GM12878 (cell line): ENCODE measurements at regions not wholly inside any gene's neighbourhood (a gene's known extent, or its start where the extent isn't known, plus 50 kb on each side); places are given as distances from the start of the nearest gene placed in this dataset.

Experiments used
- ATAC-seq: fragments of 200-7000 bp; cut with Tn5 transposase; 3 replicates; pipeline ENCODE4 v1.9.1; 2020; ENCODE audit warnings: mild to moderate bottlenecking, moderate library complexity
- BruUV-seq: library from RNA; stranded (reverse); fragments of 400-500 nt; replicated peaks from 2 replicates; lab custom pipeline; 2021; lab: Mats Ljungman, UMichigan
- CTCF ChIA-PET: fragments of 300-600 bp; sonication (Branson Sonifier 250); formaldehyde crosslinking; extraction: SDS; loops from one replicate; lab custom pipeline; 2021; ENCODE audit warnings: inconsistent platforms; lab: Yijun Ruan, JAX
- POLR2A ChIA-PET: fragments of 350-600 bp; formaldehyde crosslinking; extraction: SDS; loops from one replicate; lab custom pipeline; 2021; ENCODE audit warnings: inconsistent platforms; lab: Charles Lee
- RAD21 ChIA-PET: fragments of 300-600 bp; sonication (Branson Sonifier 250); formaldehyde crosslinking; loops from one replicate; lab custom pipeline; 2023; ENCODE audit warnings: antibody characterized with exemption; ENCODE audit not compliant: unreplicated experiment; lab: Charles Lee
- SMC1A ChIA-PET: fragments of 300-600 bp; sonication (Branson Sonifier 250); formaldehyde crosslinking; loops from one replicate; lab custom pipeline; 2023; ENCODE audit not compliant: unreplicated experiment, uncharacterized antibody; lab: Charles Lee
- DNase-seq: peaks from one replicate; pipeline ENCODE4 v3.0.0-alpha.2; 2011; ENCODE audit warnings: low read depth, low spot score
- FAIRE-seq: peaks from 3 replicates; lab custom pipeline; 2011; peaks lifted over from hg19 to GRCh38; lab: Jason Lieb, UNC
- H2AFZ ChIP-seq: 2 replicates; pipeline ENCODE4 v1.6.0; 2011; ENCODE audit warnings: low read depth, low read length, control low read depth; ENCODE audit not compliant: control insufficient read depth
- H3K27ac ChIP-seq: 2 replicates; pipeline ENCODE4 v1.5.1; 2011; ENCODE audit warnings: control low read depth; ENCODE audit not compliant: control insufficient read depth, insufficient read depth
- H3K27me3 ChIP-seq, 2 experiments: replicated peaks in 1 of 2; 2 replicates each; pipeline versions ENCODE4 v1.6.0 to v1.6.1; 2011; ENCODE audit warnings: low read length in 1 of 2; ENCODE audit not compliant: control insufficient read depth in 2 of 2, insufficient read depth in 2 of 2
- H3K36me3 ChIP-seq, 2 experiments: 2 replicates each; pipeline ENCODE4 v1.5.1; 2011; ENCODE audit warnings: low read length in 1 of 2; ENCODE audit not compliant: control insufficient read depth in 2 of 2, insufficient read depth in 2 of 2
- H3K4me1 ChIP-seq: 2 replicates; pipeline ENCODE4 v1.6.1; 2011; ENCODE audit warnings: mild to moderate bottlenecking, low read length, moderate library complexity, mixed read lengths; ENCODE audit not compliant: control insufficient read depth, insufficient read depth
- H3K4me2 ChIP-seq: 2 replicates; pipeline ENCODE4 v1.6.0; 2011; ENCODE audit warnings: control low read depth; ENCODE audit not compliant: control insufficient read depth, insufficient read depth
- H3K4me3 ChIP-seq: fragments of 200-600 bp; sonication (generic); 2 replicates; pipeline ENCODE4 v1.5.1; 2016
- H3K79me2 ChIP-seq: 2 replicates; pipeline ENCODE4 v1.6.0; 2011; ENCODE audit warnings: low read length; ENCODE audit not compliant: control insufficient read depth, insufficient read depth
- H3K9ac ChIP-seq: 2 replicates; pipeline ENCODE4 v1.8.0; 2011; ENCODE audit warnings: low read length, control low read depth, mixed read lengths; ENCODE audit not compliant: control insufficient read depth, insufficient read depth
- H3K9me3 ChIP-seq: replicated peaks from 3 replicates; pipeline ENCODE4 v1.5.1; 2011; ENCODE audit warnings: mild to moderate bottlenecking, low read length; ENCODE audit not compliant: control insufficient read depth, insufficient read depth
- H4K20me1 ChIP-seq: 2 replicates; pipeline ENCODE4 v1.6.0; 2011; ENCODE audit not compliant: control insufficient read depth, insufficient read depth
- ASH2L ChIP-seq: fragments of 300-600, 200-600 bp; sonication (generic); IDR thresholded peaks from 2 replicates; pipeline ENCODE4 v1.6.1; 2017; ENCODE audit warnings: low read depth, mild to moderate bottlenecking, borderline replicate concordance
- BACH1 ChIP-seq: fragments of 450-650 bp; IDR thresholded peaks from 2 replicates; pipeline ENCODE4 v1.6.1; 2017; ENCODE audit warnings: mild to moderate bottlenecking, borderline replicate concordance
- CEBPZ ChIP-seq: fragments of 150-350 bp; IDR thresholded peaks from 2 replicates; pipeline ENCODE4 v1.6.1; 2016; ENCODE audit warnings: low read depth, low read length
- CHD2 ChIP-seq: IDR thresholded peaks from 2 replicates; pipeline ENCODE4 v1.6.1; 2011; ENCODE audit warnings: low read depth, low read length, improper control_type of control experiment, borderline replicate concordance
- EED ChIP-seq: sonication (generic); IDR thresholded peaks from 2 replicates; pipeline ENCODE4 v1.6.1; 2016; ENCODE audit warnings: antibody characterized with exemption, low read depth
- ELK1 ChIP-seq: IDR thresholded peaks from 2 replicates; pipeline ENCODE4 v1.6.1; 2012; ENCODE audit warnings: low read depth, low read length, improper control_type of control experiment
- IKZF1 ChIP-seq: fragments of 450-650 bp; conservative IDR thresholded peaks from 2 replicates; pipeline ENCODE4 v1.6.1; 2017; ENCODE audit warnings: antibody characterized with exemption, mild to moderate bottlenecking
- IRF4 ChIP-seq: IDR thresholded peaks from 2 replicates; pipeline ENCODE4 v1.6.1; 2011; ENCODE audit warnings: low read depth, low read length
- KLF5 ChIP-seq: fragments of 450-650 bp; IDR thresholded peaks from 2 replicates; pipeline ENCODE4 v1.6.1; 2014; ENCODE audit warnings: mild to moderate bottlenecking; ENCODE audit not compliant: partially characterized antibody
- NFIC ChIP-seq: IDR thresholded peaks from 2 replicates; pipeline ENCODE4 v1.6.1; 2012; ENCODE audit warnings: low read depth, mild to moderate bottlenecking, inconsistent platforms, low read length, moderate library complexity
- POLR2A ChIP-seq: IDR thresholded peaks from 2 replicates; pipeline ENCODE4 v1.6.1; 2011; ENCODE audit warnings: low read depth, mild to moderate bottlenecking, low read length
- SPI1 ChIP-seq: IDR thresholded peaks from 2 replicates; pipeline ENCODE4 v1.6.1; 2011; ENCODE audit warnings: low read depth, mild to moderate bottlenecking, low read length, moderate library complexity, borderline replicate concordance; ENCODE audit not compliant: insufficient read depth
- SUPT20H ChIP-seq: IDR thresholded peaks from 2 replicates; pipeline ENCODE4 v1.6.1; 2011; ENCODE audit warnings: low read depth, mild to moderate bottlenecking, low read length, moderate library complexity, borderline replicate concordance; ENCODE audit not compliant: control insufficient read depth
- TARDBP ChIP-seq: IDR thresholded peaks from 2 replicates; pipeline ENCODE4 v1.6.1; 2016; ENCODE audit warnings: borderline replicate concordance
- YBX1 ChIP-seq: fragments of 450-650 bp; IDR thresholded peaks from 2 replicates; pipeline ENCODE4 v1.6.1; 2016; ENCODE audit warnings: antibody characterized with exemption
- ZNF384 ChIP-seq: IDR thresholded peaks from 2 replicates; pipeline ENCODE4 v1.6.1; 2012; ENCODE audit warnings: low read depth, mild to moderate bottlenecking, low read length, improper control_type of control experiment, borderline replicate concordance
- ZZZ3 ChIP-seq: IDR thresholded peaks from 2 replicates; pipeline ENCODE4 v1.6.1; 2011; ENCODE audit warnings: low read depth; ENCODE audit not compliant: control insufficient read depth, insufficient read length
- WGBS: methylation state at CpG from one replicate; pipeline ENCODE4 v1.1.6; 2016; ENCODE audit warnings: low lambda C conversion rate; ENCODE audit not compliant: insufficient replicate concordance, insufficient coverage; ENCODE audit errors: missing lambda C conversion rate; 5-methylcytosine and 5-hydroxymethylcytosine counted together
- in situ Hi-C: fragments of 300-500 bp; cut with MboI; formaldehyde crosslinking; loops from 9 replicates; pipeline ENCODE4 v1.14.3; 2018; ENCODE audit warnings: mixed read lengths
- intact Hi-C: fragments of 100-400 bp; cut with micrococcal nuclease; formaldehyde crosslinking; loops from one replicate; pipeline ENCODE4 v1.14.2; 2022; ENCODE audit not compliant: unreplicated experiment

GRCh38 chr17:71572343-71572742, 548.5 kb upstream of the SOX9 start:
- no peak for ATAC-seq
- Histone ChIP-seq H3K27ac (no peak overlapping the region), H3K27me3 (no peaks in the 10 kb centered on the region), H3K9me3 (no peaks in the 10 kb centered on the region), H3K4me1 (no peaks in the 10 kb centered on the region), H3K4me2 (no peak overlapping the region), H3K36me3 (no peaks in the 10 kb centered on the region), H3K9ac (no peak overlapping the region), H4K20me1 (no peaks in the 10 kb centered on the region), H2AFZ (no peak overlapping the region), H3K4me3 (no peak overlapping the region), H3K79me2 (no peaks in the 10 kb centered on the region)
- TF ChIP-seq TARDBP, result no peak
- no peak for TF ChIP-seq NFIC
- no peak for TF ChIP-seq SPI1
- no peak for TF ChIP-seq ELK1
- no peak for TF ChIP-seq ZNF384
- TF ChIP-seq KLF5, result no peak
- TF ChIP-seq IRF4, result no peak
- no peak for TF ChIP-seq CEBPZ
- no peak for TF ChIP-seq BACH1
- no peak for TF ChIP-seq SUPT20H
- no peak for TF ChIP-seq YBX1
- no peak for TF ChIP-seq EED
- TF ChIP-seq ZZZ3, result no peak
- no peak for TF ChIP-seq CHD2
- TF ChIP-seq POLR2A, result no peak
- TF ChIP-seq IKZF1, result no peak
- TF ChIP-seq ASH2L, result no peak
- in situ Hi-C loops (no loop called here), intact Hi-C loops (no loop called here)
- POLR2A ChIA-PET, result interaction anchor here (0.6 kb wide), 1 partner anchor 693 kb away, joined by 7 read pairs; no protein-coding TSS in a partner anchor
- SMC1A ChIA-PET, result no interaction called here
- RAD21 ChIA-PET, result no interaction called here
- DNase-seq, result no peak
- no peak for FAIRE-seq
- CTCF ChIA-PET, result interaction anchor here (0.7 kb wide), 1 partner anchor 180 kb away, joined by 3 read pairs; no protein-coding TSS in a partner anchor
- no TSS peak for BruUV-seq
- WGBS, result 20% methylated on average over 2 of the region's 2 CpGs
